ENCODE measurements at regions not wholly inside any gene's neighbourhood (a gene's known extent, or its start where the extent isn't known, plus 50 kb on each side); places are given as distances from the start of the nearest gene placed in this dataset.

DNA sequence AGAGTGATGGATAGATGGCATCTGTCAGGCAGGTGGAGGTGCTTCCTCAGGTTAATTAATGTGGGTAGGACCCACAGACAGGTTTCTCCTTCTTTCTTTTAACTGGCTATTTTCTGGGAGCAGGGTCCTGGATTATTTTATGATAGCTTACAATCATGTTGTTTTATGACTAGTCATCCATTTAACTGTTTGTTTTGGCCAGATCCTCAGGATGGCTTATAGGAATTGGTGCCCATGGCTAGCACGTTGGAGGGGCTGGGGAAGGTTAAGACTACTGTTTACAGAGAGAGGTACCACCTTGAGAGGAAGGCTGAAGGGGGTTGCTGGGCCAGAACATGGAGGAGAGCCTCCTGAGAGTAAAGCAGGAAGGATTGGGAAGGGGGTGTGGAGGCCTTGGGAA, 78.0 kb upstream of the MGAT5 start (continued):
- TF ChIP-seq, protein P1, sequence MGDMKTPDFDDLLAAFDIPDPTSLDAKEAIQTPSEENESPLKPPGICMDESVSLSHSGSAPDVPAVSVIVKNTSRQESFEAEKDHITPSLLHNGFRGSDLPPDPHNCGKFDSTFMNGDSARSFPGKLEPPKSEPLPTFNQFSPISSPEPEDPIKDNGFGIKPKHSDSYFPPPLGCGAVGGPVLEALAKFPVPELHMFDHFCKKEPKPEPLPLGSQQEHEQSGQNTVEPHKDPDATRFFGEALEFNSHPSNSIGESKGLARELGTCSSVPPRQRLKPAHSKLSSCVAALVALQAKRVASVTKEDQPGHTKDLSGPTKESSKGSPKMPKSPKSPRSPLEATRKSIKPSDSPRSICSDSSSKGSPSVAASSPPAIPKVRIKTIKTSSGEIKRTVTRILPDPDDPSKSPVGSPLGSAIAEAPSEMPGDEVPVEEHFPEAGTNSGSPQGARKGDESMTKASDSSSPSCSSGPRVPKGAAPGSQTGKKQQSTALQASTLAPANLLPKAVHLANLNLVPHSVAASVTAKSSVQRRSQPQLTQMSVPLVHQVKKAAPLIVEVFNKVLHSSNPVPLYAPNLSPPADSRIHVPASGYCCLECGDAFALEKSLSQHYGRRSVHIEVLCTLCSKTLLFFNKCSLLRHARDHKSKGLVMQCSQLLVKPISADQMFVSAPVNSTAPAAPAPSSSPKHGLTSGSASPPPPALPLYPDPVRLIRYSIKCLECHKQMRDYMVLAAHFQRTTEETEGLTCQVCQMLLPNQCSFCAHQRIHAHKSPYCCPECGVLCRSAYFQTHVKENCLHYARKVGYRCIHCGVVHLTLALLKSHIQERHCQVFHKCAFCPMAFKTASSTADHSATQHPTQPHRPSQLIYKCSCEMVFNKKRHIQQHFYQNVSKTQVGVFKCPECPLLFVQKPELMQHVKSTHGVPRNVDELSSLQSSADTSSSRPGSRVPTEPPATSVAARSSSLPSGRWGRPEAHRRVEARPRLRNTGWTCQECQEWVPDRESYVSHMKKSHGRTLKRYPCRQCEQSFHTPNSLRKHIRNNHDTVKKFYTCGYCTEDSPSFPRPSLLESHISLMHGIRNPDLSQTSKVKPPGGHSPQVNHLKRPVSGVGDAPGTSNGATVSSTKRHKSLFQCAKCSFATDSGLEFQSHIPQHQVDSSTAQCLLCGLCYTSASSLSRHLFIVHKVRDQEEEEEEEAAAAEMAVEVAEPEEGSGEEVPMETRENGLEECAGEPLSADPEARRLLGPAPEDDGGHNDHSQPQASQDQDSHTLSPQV (IDR thresholded peaks at IDR 0.05), result no peak
- TF ChIP-seq TBL1XR1 (IDR thresholded peaks at IDR 0.05; ENCODE audit: low read length in 2 of 2) (no peak), PHF8 (IDR thresholded peaks at IDR 0.05; ENCODE audit: borderline replicate concordance, low read length) (no peak), HDAC2 (IDR thresholded peaks at IDR 0.05) (no peak), CBX3 (IDR thresholded peaks at IDR 0.05; ENCODE audit: borderline replicate concordance in 1 of 2, low read length in 2 of 2) (no peak), SAFB (IDR thresholded peaks at IDR 0.05; ENCODE audit: borderline replicate concordance, low read depth, low read length) (no peak), MYC (IDR thresholded peaks at IDR 0.05; ENCODE audit: low read depth, low read length) (no peak), MYC (CRISPR knock-in tag; IDR thresholded peaks at IDR 0.05; ENCODE audit: borderline replicate concordance, low read depth) (no peak), CHD2 (IDR thresholded peaks at IDR 0.05; ENCODE audit: low read depth, low read length) (no peak), JUNB (CRISPR knock-in tag; conservative IDR thresholded peaks at IDR 0.05) (no peak), ZKSCAN3 (CRISPR knock-in tag; IDR thresholded peaks at IDR 0.05) (no peak)
